ENCODE measurements at regions not wholly inside any gene's neighbourhood (a gene's known extent, or its start where the extent isn't known, plus 50 kb on each side); places are given as distances from the start of the nearest gene placed in this dataset.

DNA sequence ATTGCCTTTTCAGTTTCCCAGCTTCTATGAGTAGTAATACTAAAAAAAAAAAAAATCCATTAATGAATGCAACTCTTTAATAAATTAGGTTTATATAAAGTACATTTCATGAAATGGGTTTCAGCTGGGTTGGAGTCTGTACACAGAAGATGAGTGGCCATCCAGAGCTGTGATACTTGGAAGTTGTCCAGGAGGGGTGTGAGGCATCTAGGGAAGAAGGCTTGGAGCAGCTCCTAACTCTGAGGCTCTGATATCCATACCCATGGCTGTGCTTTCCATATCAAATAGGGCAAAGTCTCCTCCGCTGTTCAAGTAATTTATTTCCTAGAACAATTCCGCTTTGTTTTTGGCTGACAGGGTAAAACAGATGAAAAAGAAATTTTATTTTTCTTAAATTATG lies 423.3 kb upstream of the TENM3 start:
- Histone ChIP-seq H3K79me2 (ENCODE audit: low read length) (no peaks in the 10 kb centered on the region), H3K36me3 (replicated peaks; ENCODE audit: insufficient read depth, low read length) (no peaks in the 10 kb centered on the region), H3K4me3 (ENCODE audit: low read length) (no peak overlapping the region), H3F3A (ENCODE audit: insufficient read depth, low read length) (peaks cover 17% of the 10 kb centered on the region), H3K9me2 (replicated peaks; ENCODE audit: insufficient read depth, low read length) (no peaks in the 10 kb centered on the region), H3K27me3 (replicated peaks; ENCODE audit: insufficient read depth, low read length) (no peaks in the 10 kb centered on the region), H3K4me1 (ENCODE audit: low read length) (peaks cover 24% of the 10 kb centered on the region), H3K4me2 (ENCODE audit: low read depth, low read length) (no peak overlapping the region), H3K9ac (ENCODE audit: low read length) (no peak overlapping the region), H4K20me1 (ENCODE audit: insufficient read depth, low read length) (no peaks in the 10 kb centered on the region), H3K27ac (ENCODE audit: low read length) (no peak overlapping the region), H3K9me3 (replicated peaks; ENCODE audit: insufficient read depth, low read length) (no peaks in the 10 kb centered on the region), H2AFZ (ENCODE audit: low read length) (no peak overlapping the region)
- TF ChIP-seq EZH2phosphoT487 (IDR thresholded peaks at IDR 0.05; ENCODE audit: low read length) (no peak), EZH2 (optimal IDR thresholded peaks at IDR 0.05; ENCODE audit: low read depth, low read length) (no peak), CTCF (IDR thresholded peaks at IDR 0.05; ENCODE audit: low read length) (no peak)
- DNase-seq = no peak

DNA sequence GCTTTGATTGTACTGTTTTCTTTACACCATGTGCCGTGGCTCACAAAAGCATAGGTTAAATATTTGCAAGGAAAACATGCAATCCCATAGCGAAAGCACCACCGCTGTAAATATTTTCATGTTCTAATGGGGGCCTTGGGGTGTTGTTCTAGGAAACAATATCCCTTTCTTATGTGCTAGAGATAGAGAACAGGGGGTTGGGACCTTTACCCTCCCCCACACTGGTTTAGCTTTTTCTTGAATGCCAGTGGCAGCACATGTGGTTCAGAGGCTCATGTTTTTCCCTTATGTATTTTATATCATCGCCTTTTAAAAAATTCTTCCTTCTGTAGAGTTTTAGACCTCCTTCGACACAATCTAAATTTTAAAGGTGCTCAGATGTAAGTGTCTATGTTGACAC lies 422.6 kb upstream of the TENM3 start:
- Histone ChIP-seq H4K20me1 (ENCODE audit: insufficient read depth, low read length) (no peaks in the 10 kb centered on the region), H3K9me2 (replicated peaks; ENCODE audit: insufficient read depth, low read length) (no peaks in the 10 kb centered on the region), H3K9me3 (replicated peaks; ENCODE audit: insufficient read depth, low read length) (no peaks in the 10 kb centered on the region), H3K27ac (ENCODE audit: low read length) (no peak overlapping the region), H3K4me2 (ENCODE audit: low read depth, low read length) (0 out of 2 replicates have a peak overlapping the region, but pooled peaks have one; percentile 70), H3K36me3 (replicated peaks; ENCODE audit: insufficient read depth, low read length) (no peaks in the 10 kb centered on the region), H3K4me3 (ENCODE audit: low read length) (no peak overlapping the region), H2AFZ (ENCODE audit: low read length) (no peak overlapping the region; the same call in 1 of the 2 replicates), H3F3A (ENCODE audit: insufficient read depth, low read length) (peaks cover 17% of the 10 kb centered on the region), H3K4me1 (ENCODE audit: low read length) (peaks cover 24% of the 10 kb centered on the region), H3K9ac (ENCODE audit: low read length) (no peak overlapping the region), H3K79me2 (ENCODE audit: low read length) (no peaks in the 10 kb centered on the region), H3K27me3 (replicated peaks; ENCODE audit: insufficient read depth, low read length) (no peaks in the 10 kb centered on the region)
- DNase-seq = no peak
- TF ChIP-seq EZH2 (optimal IDR thresholded peaks at IDR 0.05; ENCODE audit: low read depth, low read length) = no peak
- no peak for TF ChIP-seq EZH2phosphoT487 (IDR thresholded peaks at IDR 0.05; ENCODE audit: low read length)
- no peak for TF ChIP-seq CTCF (IDR thresholded peaks at IDR 0.05; ENCODE audit: low read length)

- H2AFZ ChIP-seq (ENCODE audit: low read length) = peak overlapping the region; percentile 63
- no peaks in the 10 kb centered on the region for H3K9me3 ChIP-seq (replicated peaks; ENCODE audit: insufficient read depth, low read length)
- no peaks in the 10 kb centered on the region for H3K36me3 ChIP-seq (replicated peaks; ENCODE audit: insufficient read depth, low read length)
- H3K27me3 ChIP-seq (replicated peaks; ENCODE audit: insufficient read depth, low read length) = no peaks in the 10 kb centered on the region
- peak overlapping the region; percentile 38; the same call in 1 of the 2 replicates for H3K9ac ChIP-seq (ENCODE audit: low read length)
- H3K4me1 ChIP-seq (ENCODE audit: low read length) = peaks cover 24% of the 10 kb centered on the region
- peak overlapping the region; percentile 70 for H3K4me2 ChIP-seq (ENCODE audit: low read depth, low read length)
- no peaks in the 10 kb centered on the region for H3K9me2 ChIP-seq (replicated peaks; ENCODE audit: insufficient read depth, low read length)
- TF ChIP-seq EZH2 (optimal IDR thresholded peaks at IDR 0.05; ENCODE audit: low read depth, low read length) (no peak), CTCF (IDR thresholded peaks at IDR 0.05; ENCODE audit: low read length) (no peak), EZH2phosphoT487 (IDR thresholded peaks at IDR 0.05; ENCODE audit: low read length) (no peak)
- H3F3A ChIP-seq (ENCODE audit: insufficient read depth, low read length) = peaks cover 17% of the 10 kb centered on the region
- no peaks in the 10 kb centered on the region for H4K20me1 ChIP-seq (ENCODE audit: insufficient read depth, low read length)
- no peaks in the 10 kb centered on the region for H3K79me2 ChIP-seq (ENCODE audit: low read length)
- DNase-seq = peak; percentile 73
- H3K4me3 ChIP-seq (ENCODE audit: low read length) = peak overlapping the region; percentile 52
- H3K27ac ChIP-seq (ENCODE audit: low read length) = peak overlapping the region; percentile 63; the same call in 1 of the 2 replicates
Observed at GRCh38 chr4:181821039-181822004, 421.9 kb upstream of the TENM3 start.

Measured in MM.1S (cell line).